ENCODE measurements at regions not wholly inside any gene's neighbourhood (a gene's known extent, or its start where the extent isn't known, plus 50 kb on each side); places are given as distances from the start of the nearest gene placed in this dataset.

DNA sequence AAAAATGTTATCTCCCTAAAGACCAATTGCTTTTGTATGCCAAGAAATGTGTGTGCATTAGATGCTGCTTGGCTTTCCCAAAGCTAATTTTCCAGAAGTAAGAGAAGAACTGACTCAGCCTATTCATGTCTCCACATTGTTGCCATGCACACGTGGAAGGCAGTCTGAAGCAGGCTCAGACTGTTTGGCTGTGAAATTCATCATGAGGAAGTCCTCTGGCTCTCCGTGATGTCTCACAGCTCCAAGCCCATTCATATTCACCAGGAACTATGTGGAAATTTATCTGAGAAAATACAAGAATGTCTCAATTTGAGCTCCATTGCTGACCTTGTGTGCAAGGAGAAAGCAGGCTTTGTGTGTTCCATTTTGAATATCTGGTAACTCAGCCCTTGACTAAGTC is 1022.2 kb upstream of the GJE1 start:
- H3K9me3 Mint-ChIP-seq = peaks cover 2% of the 10 kb centered on the region
- H3K4me1 Mint-ChIP-seq = peaks cover 3% of the 10 kb centered on the region
- no peaks in the 10 kb centered on the region for H3K27me3 Mint-ChIP-seq (ENCODE audit: low read depth)
- H3K4me3 Mint-ChIP-seq = no peak overlapping the region
- H3K27ac Mint-ChIP-seq = no peak overlapping the region
- no peak for TF ChIP-seq CTCF (IDR thresholded peaks at IDR 0.05; ENCODE audit: unreplicated experiment in 3 of 3)
- no peaks in the 10 kb centered on the region for H3K36me3 Mint-ChIP-seq (ENCODE audit: low read depth)

DNA sequence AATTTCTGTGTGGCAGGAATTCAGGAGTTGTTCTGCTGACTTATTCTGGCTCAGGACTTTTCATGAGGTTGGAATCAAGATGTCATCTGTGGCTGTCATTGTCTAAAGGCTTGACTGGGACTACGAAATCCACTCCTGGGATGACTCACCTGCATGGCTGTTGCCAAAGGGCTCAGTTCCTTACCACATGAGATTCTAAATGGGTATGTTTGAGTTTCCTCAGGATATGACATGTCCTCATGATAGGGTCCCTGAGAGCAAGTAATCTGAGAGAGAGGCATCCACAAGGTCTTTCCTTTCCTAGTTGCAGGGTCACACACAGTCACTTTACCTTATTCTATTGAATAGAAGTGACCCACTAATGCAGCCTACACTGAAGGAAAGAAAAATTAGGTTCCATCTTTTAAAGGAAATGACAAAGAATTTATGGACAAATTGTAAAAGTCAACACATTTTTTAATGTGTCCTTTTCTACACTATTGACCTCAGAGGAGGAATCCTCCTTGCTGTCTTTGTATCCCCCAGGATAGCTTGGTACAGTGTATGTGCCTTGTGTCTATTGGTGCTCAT is 1025.0 kb upstream of the GJE1 start:
- TF ChIP-seq CTCF (IDR thresholded peaks at IDR 0.05; ENCODE audit: unreplicated experiment in 3 of 3) = no peak
- peaks cover 9% of the 10 kb centered on the region for H3K9me3 Mint-ChIP-seq

GRCh38 chr6:141105481-141105880 is 1027.2 kb upstream of the GJE1 start:
- peak overlapping the region; percentile 50 to 90 (median 59) for H3K27ac Mint-ChIP-seq
- no peaks in the 10 kb centered on the region for H3K36me3 Mint-ChIP-seq (ENCODE audit: low read depth)
- H3K9me3 Mint-ChIP-seq = peaks cover 9% of the 10 kb centered on the region
- no peak overlapping the region for H3K4me3 Mint-ChIP-seq
- H3K4me1 Mint-ChIP-seq = peaks cover 7% of the 10 kb centered on the region
- TF ChIP-seq CTCF (IDR thresholded peaks at IDR 0.05; ENCODE audit: unreplicated experiment in 3 of 3) = no peak
- no peaks in the 10 kb centered on the region for H3K27me3 Mint-ChIP-seq (ENCODE audit: low read depth)

More for the DNA sequence above, 1025.0 kb upstream of the GJE1 start:
- Mint-ChIP-seq H3K4me3 (no peak overlapping the region), H3K27me3 (ENCODE audit: low read depth) (no peaks in the 10 kb centered on the region), H3K36me3 (ENCODE audit: low read depth) (no peaks in the 10 kb centered on the region), H3K27ac (peak overlapping the region in 1 of 3 experiments; percentile 23), H3K4me1 (peaks cover 7% of the 10 kb centered on the region)

DNA sequence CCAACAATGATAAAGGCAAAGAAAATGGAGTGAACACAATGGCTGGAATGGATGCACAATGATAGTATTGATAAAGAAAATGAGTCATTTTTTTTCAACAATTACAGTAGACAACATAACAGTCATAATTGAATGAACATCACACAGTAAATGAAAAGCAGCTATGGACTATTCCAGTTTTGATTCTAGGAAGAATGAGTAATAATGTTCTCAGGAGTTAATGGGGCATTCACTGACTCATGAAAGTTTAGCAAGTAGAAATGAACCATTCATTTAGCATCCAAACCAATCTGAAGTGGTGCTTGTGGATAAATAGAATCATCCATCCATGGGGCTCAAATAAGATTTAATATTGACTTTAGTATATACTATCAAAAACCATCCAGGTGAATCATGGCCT is 1029.5 kb upstream of the GJE1 start:
- H3K27me3 Mint-ChIP-seq (ENCODE audit: low read depth) = no peaks in the 10 kb centered on the region
- TF ChIP-seq CTCF (IDR thresholded peaks at IDR 0.05; ENCODE audit: unreplicated experiment in 3 of 3) = no peak
- no peaks in the 10 kb centered on the region for H3K36me3 Mint-ChIP-seq (ENCODE audit: low read depth)
- H3K27ac Mint-ChIP-seq = peak overlapping the region in 1 of 3 experiments; percentile 29
- no peak overlapping the region for H3K4me3 Mint-ChIP-seq
- H3K4me1 Mint-ChIP-seq = peaks cover 7% of the 10 kb centered on the region
- peaks cover 9% of the 10 kb centered on the region for H3K9me3 Mint-ChIP-seq

GRCh38 chr6:141097471-141097870 is 1035.3 kb upstream of the GJE1 start:
- Mint-ChIP-seq H3K36me3 (ENCODE audit: low read depth) (no peaks in the 10 kb centered on the region), H3K4me3 (no peak overlapping the region), H3K4me1 (no peaks in the 10 kb centered on the region), H3K27ac (no peak overlapping the region), H3K9me3 (peaks cover 3% of the 10 kb centered on the region), H3K27me3 (ENCODE audit: low read depth) (no peaks in the 10 kb centered on the region)
- no peak for TF ChIP-seq CTCF (IDR thresholded peaks at IDR 0.05; ENCODE audit: unreplicated experiment in 3 of 3)

- H3K4me3 Mint-ChIP-seq = no peak overlapping the region
- H3K9me3 Mint-ChIP-seq = peaks cover 3% of the 10 kb centered on the region
- no peaks in the 10 kb centered on the region for H3K36me3 Mint-ChIP-seq (ENCODE audit: low read depth)
- H3K4me1 Mint-ChIP-seq = no peaks in the 10 kb centered on the region
- no peak for TF ChIP-seq CTCF (IDR thresholded peaks at IDR 0.05; ENCODE audit: unreplicated experiment in 3 of 3)
- H3K27me3 Mint-ChIP-seq (ENCODE audit: low read depth) = no peaks in the 10 kb centered on the region
- no peak overlapping the region for H3K27ac Mint-ChIP-seq
Observed at GRCh38 chr6:141095308-141095707, 1037.4 kb upstream of the GJE1 start.

Measured in nephron (organoid).